ENCODE measurements at regions not wholly inside any gene's neighbourhood (a gene's known extent, or its start where the extent isn't known, plus 50 kb on each side); places are given as distances from the start of the nearest gene placed in this dataset.

DNA sequence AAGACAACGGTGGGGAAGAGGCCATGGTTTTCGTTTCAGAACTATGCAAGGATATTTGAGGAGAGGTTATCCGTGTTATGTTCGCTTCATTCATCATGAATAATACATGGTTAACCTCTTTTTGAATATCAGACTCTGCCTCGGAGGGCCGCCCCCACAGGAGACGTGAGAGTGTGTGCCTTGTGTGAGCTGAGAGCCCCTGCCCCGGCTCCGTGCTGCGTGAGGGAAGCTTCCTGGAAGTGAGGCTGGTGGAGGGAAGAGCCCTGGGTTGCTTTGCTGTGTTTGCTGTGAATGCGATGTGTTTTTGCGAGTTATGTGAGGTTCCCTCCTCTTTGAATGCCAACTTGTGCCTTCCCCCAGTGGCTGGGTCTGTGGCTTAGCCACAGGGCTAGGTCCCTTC is 146.0 kb upstream of the RTL1 start:
- no peak overlapping the region for H3K4me3 ChIP-seq (ENCODE audit: low read depth, low read length)
- no peak for TF ChIP-seq CTCF (IDR thresholded peaks at IDR 0.05; ENCODE audit: low read depth, low read length)

GRCh38 chr14:101049942-101050341 is 146.4 kb upstream of the RTL1 start:
- TF ChIP-seq CTCF (IDR thresholded peaks at IDR 0.05; ENCODE audit: low read depth, low read length) = no peak
- H3K4me3 ChIP-seq (ENCODE audit: low read depth, low read length) = no peak overlapping the region

- TF ChIP-seq CTCF (IDR thresholded peaks at IDR 0.05; ENCODE audit: low read depth, low read length) = no peak
- H3K4me3 ChIP-seq (ENCODE audit: low read depth, low read length) = no peak overlapping the region
Measured at GRCh38 chr14:101050901-101051490, 147.5 kb upstream of the RTL1 start.

- no peak for TF ChIP-seq CTCF (IDR thresholded peaks at IDR 0.05; ENCODE audit: low read depth, low read length)
- no peak overlapping the region for H3K4me3 ChIP-seq (ENCODE audit: low read depth, low read length)
Measured at GRCh38 chr14:101054671-101055070, 151.1 kb upstream of the RTL1 start.

- no peak overlapping the region for H3K4me3 ChIP-seq (ENCODE audit: low read depth, low read length)
- no peak for TF ChIP-seq CTCF (IDR thresholded peaks at IDR 0.05; ENCODE audit: low read depth, low read length)
Measured at GRCh38 chr14:101055106-101055662, 151.7 kb upstream of the RTL1 start.

DNA sequence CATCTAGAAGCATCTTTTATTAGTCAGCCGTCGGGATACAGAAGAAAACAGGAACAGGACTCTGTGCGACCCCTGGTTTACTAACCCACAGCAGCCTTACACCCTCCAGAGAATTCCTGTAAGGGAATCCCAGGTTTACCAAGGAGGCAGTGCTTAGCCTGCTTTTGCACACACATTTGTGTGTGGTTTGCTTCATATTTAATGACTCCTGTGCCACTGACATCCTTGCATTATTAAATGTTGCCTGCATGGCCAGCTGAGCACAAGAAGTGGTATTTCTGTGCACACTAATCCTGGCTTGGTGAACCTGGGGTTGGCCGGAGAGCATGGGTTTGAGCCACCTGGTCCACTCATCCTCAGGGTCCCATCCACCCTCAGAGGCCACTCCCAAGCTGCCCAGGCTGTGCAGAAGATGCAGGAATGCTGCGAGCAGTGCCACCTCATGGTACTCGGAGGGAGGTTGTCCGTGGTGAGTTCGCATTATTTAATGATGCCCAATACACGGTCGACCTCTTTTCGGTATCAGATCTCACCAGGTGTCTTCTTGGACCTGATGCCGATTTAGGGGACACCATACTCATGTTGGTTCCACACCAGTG is 152.4 kb upstream of the RTL1 start:
- no peak for TF ChIP-seq CTCF (IDR thresholded peaks at IDR 0.05; ENCODE audit: low read depth, low read length)
- no peak overlapping the region for H3K4me3 ChIP-seq (ENCODE audit: low read depth, low read length)

- H3K4me3 ChIP-seq (ENCODE audit: low read depth, low read length) = no peak overlapping the region
- TF ChIP-seq CTCF (IDR thresholded peaks at IDR 0.05; ENCODE audit: low read depth, low read length) = no peak
Measured at GRCh38 chr14:101056446-101056845, 152.9 kb upstream of the RTL1 start.
